H9 (cell line): ENCODE measurements at regions not wholly inside any gene's neighbourhood (a gene's known extent, or its start where the extent isn't known, plus 50 kb on each side); places are given as distances from the start of the nearest gene placed in this dataset.

Source experiments
- DNase-seq: peaks from one replicate; pipeline ENCODE4 v3.0.0-alpha.2; 2017
- H2AFZ ChIP-seq: one replicate; pipeline ENCODE4 v1.6.1; 2013; ENCODE audit warnings: mild to moderate bottlenecking, low read length, control low read depth, moderate library complexity
- H2AK5ac ChIP-seq: 2 replicates; pipeline ENCODE4 v1.6.1; 2013; ENCODE audit warnings: low read length, control low read depth, mixed read lengths; ENCODE audit not compliant: insufficient read length
- H2BK120ac ChIP-seq: one replicate; pipeline ENCODE4 v1.6.1; 2013; ENCODE audit warnings: low read depth, mild to moderate bottlenecking, low read length, control low read depth, inconsistent platforms; ENCODE audit not compliant: poor library complexity, severe bottlenecking
- H2BK12ac ChIP-seq: 2 replicates; pipeline ENCODE4 v1.6.1; 2013; ENCODE audit warnings: low read length, control low read depth, mixed read lengths, low read depth; ENCODE audit not compliant: insufficient read length
- H2BK15ac ChIP-seq: 2 replicates; pipeline ENCODE4 v1.6.1; 2013; ENCODE audit warnings: low read depth, low read length, control low read depth
- H2BK20ac ChIP-seq: one replicate; pipeline ENCODE4 v1.6.1; 2013; ENCODE audit warnings: low read depth, mild to moderate bottlenecking, low read length, control low read depth, inconsistent platforms; ENCODE audit not compliant: poor library complexity, severe bottlenecking
- H2BK5ac ChIP-seq: 2 replicates; pipeline ENCODE4 v1.6.1; 2013; ENCODE audit warnings: low read length, control low read depth, mixed read lengths; ENCODE audit not compliant: insufficient read length
- H3K14ac ChIP-seq: 2 replicates; pipeline ENCODE4 v1.6.1; 2013; ENCODE audit warnings: low read length, control low read depth; ENCODE audit not compliant: insufficient read depth
- H3K18ac ChIP-seq: 2 replicates; pipeline ENCODE4 v1.6.1; 2013; ENCODE audit warnings: low read depth, mild to moderate bottlenecking, mixed read lengths, low read length, control low read depth; ENCODE audit not compliant: insufficient read length
- H3K23ac ChIP-seq: 2 replicates; pipeline ENCODE4 v1.6.1; 2013; ENCODE audit warnings: low read length, control low read depth, mixed read lengths, low read depth; ENCODE audit not compliant: insufficient read length
- H3K23me2 ChIP-seq: 2 replicates; pipeline ENCODE4 v1.6.1; 2013; ENCODE audit warnings: low read depth, mild to moderate bottlenecking, mixed read lengths, low read length, control low read depth; ENCODE audit not compliant: insufficient read length, poor library complexity, severe bottlenecking
- H3K27ac ChIP-seq: 2 replicates; pipeline ENCODE4 v1.5.1; 2013; ENCODE audit warnings: low read length, control low read depth, mixed read lengths, low read depth; ENCODE audit not compliant: insufficient read length
- H3K27me3 ChIP-seq: 2 replicates; pipeline ENCODE4 v1.6.1; 2013; ENCODE audit warnings: low read length, control low read depth, inconsistent platforms; ENCODE audit not compliant: insufficient read depth
- H3K4ac ChIP-seq: 2 replicates; pipeline ENCODE4 v1.6.1; 2013; ENCODE audit warnings: low read depth, mild to moderate bottlenecking, control low read depth, inconsistent platforms, low read length, moderate library complexity
- H3K4me1 ChIP-seq: 2 replicates; pipeline ENCODE4 v1.6.1; 2013; ENCODE audit warnings: low read length, control low read depth, inconsistent platforms; ENCODE audit not compliant: insufficient read depth
- H3K4me2 ChIP-seq: 2 replicates; pipeline ENCODE4 v1.6.1; 2013; ENCODE audit warnings: low read length, control low read depth, mixed read lengths; ENCODE audit not compliant: insufficient read length, insufficient read depth
- H3K56ac ChIP-seq: 2 replicates; pipeline ENCODE4 v1.6.1; 2013; ENCODE audit warnings: low read depth, mild to moderate bottlenecking, mixed read lengths, low read length, control low read depth; ENCODE audit not compliant: insufficient read length
- H3K79me1 ChIP-seq: 2 replicates; pipeline ENCODE4 v1.6.1; 2013; ENCODE audit warnings: low read depth, mild to moderate bottlenecking, moderate library complexity, low read length, control low read depth, inconsistent platforms; ENCODE audit not compliant: insufficient read depth, poor library complexity, severe bottlenecking
- H3K79me2 ChIP-seq: 2 replicates; pipeline ENCODE4 v1.6.1; 2013; ENCODE audit warnings: low read length, control low read depth, inconsistent platforms; ENCODE audit not compliant: insufficient read depth
- H3K9ac ChIP-seq: 2 replicates; pipeline ENCODE4 v1.6.1; 2013; ENCODE audit warnings: low read length, control low read depth, mixed read lengths; ENCODE audit not compliant: insufficient read length; ENCODE audit errors: extremely low read depth
- H3K9me3 ChIP-seq: one replicate; pipeline ENCODE4 v1.6.1; 2013; ENCODE audit warnings: low read depth, low read length, inconsistent platforms; ENCODE audit not compliant: control insufficient read depth
- H3T11ph ChIP-seq: one replicate; pipeline ENCODE4 v1.6.1; 2013; ENCODE audit warnings: mild to moderate bottlenecking, low read length, control low read depth, inconsistent platforms
- H4K20me1 ChIP-seq: one replicate; pipeline ENCODE4 v1.6.1; 2013; ENCODE audit not compliant: control insufficient read depth, insufficient read length, insufficient read depth
- H4K5ac ChIP-seq: 2 replicates; pipeline ENCODE4 v1.6.1; 2013; ENCODE audit warnings: low read depth, mild to moderate bottlenecking, mixed read lengths, low read length, control low read depth; ENCODE audit not compliant: insufficient read length
- H4K8ac ChIP-seq: replicated peaks from 2 replicates; pipeline ENCODE4 v1.6.1; 2013; ENCODE audit warnings: low read length, control low read depth, mixed read lengths, low read depth; ENCODE audit not compliant: insufficient read length
- H4K91ac ChIP-seq: 2 replicates; pipeline ENCODE4 v1.6.1; 2013; ENCODE audit warnings: low read depth, mild to moderate bottlenecking, moderate library complexity, mixed read lengths, low read length, control low read depth; ENCODE audit not compliant: insufficient read length
- H3K27ac Mint-ChIP-seq, 3 experiments: 2 replicates in 2 of 3; 3 replicates in 1 of 3; pipeline ENCODE4 v1.8.0; 2020 to 2021; ENCODE audit warnings: mixed read lengths in 3 of 3, mild to moderate bottlenecking in 1 of 3, moderate library complexity in 1 of 3
- H3K27me3 Mint-ChIP-seq: 2 replicates; pipeline ENCODE4 v1.8.0; 2021; ENCODE audit warnings: low read depth, mild to moderate bottlenecking, moderate library complexity, mixed read lengths
- H3K36me3 Mint-ChIP-seq, 3 experiments: 2 replicates in 2 of 3; 3 replicates in 1 of 3; pipeline ENCODE4 v1.8.0; 2020 to 2021; ENCODE audit warnings: low read depth in 3 of 3, mixed read lengths in 3 of 3; ENCODE audit not compliant: insufficient read depth in 1 of 3
- H3K4me1 Mint-ChIP-seq, 2 experiments: 2 replicates each; pipeline ENCODE4 v1.8.0; 2020; ENCODE audit warnings: mixed read lengths in 2 of 2
- H3K4me3 Mint-ChIP-seq, 2 experiments: 2 replicates in 1 of 2; 3 replicates in 1 of 2; pipeline ENCODE4 v1.8.0; 2020 to 2021; ENCODE audit warnings: mild to moderate bottlenecking in 2 of 2, mixed read lengths in 2 of 2, moderate library complexity in 1 of 2
- H3K9me3 Mint-ChIP-seq, 2 experiments: 2 replicates in 1 of 2; 3 replicates in 1 of 2; pipeline ENCODE4 v1.8.0; 2020; ENCODE audit warnings: mild to moderate bottlenecking in 2 of 2, mixed read lengths in 2 of 2, moderate library complexity in 1 of 2
- WGBS: extraction: QIAGEN DNeasy Blood & Tissue Kit; methylation state at CpG from one replicate; pipeline ENCODE4 v1.1.7; 2013; ENCODE audit warnings: missing lambda C conversion rate, low lambda C conversion rate, mixed read lengths; ENCODE audit not compliant: insufficient read length; ENCODE audit errors: extremely low coverage; 5-methylcytosine and 5-hydroxymethylcytosine counted together
- TF ChIP-seq, protein P1 (sequence below): fragments of 200-600 bp; sonication (generic); conservative IDR thresholded peaks from 3 replicates; pipeline ENCODE4 v1.8.0; 2021; ENCODE audit warnings: antibody characterized with exemption, mild to moderate bottlenecking

DNA sequence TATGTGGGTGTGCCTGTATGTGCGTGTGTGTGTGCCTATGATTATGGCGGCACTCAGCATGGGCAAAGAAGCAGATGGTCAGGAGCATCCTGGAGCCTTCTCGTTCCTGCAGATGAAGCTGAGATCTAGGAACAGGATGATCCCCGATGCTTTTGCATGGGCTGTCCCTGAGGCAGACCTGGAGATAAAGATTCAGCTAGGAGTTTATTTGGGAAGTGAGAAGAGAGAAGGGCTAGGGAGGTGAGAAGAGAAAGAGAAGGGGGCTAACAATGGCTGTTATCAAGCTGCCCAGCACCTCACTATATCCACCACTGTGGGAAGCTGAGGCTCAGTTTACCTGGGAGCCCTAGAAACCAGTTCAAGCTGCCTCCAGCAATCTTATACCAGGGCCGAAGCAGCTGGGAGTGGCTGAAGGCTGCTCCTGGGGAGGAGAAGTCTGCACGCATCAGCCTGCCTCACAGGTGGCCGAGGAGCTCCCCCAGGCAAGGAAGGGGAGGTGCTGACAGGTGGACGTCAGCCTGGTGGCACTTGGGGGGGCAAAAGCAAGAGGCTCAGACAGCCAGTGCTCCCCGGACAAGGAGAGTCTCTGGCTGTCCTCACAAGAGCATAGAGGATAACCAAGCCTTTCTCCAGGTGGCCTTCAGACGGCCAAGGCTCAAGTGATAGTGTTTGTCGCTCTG is 94.0 kb upstream of the IQSEC1 start:
- H3K27me3 ChIP-seq, result no peaks in the 10 kb centered on the region
- no peak overlapping the region for H3K27ac ChIP-seq
- H3K27ac Mint-ChIP-seq, result no peak overlapping the region; a peak in 1 of 7 replicates
- WGBS, result no CpG with 5 or more reads among the region's 11 CpGs
- peaks cover 4 to 13% (median 7%) of the 10 kb centered on the region in 3 experiments for H3K36me3 Mint-ChIP-seq
- no peak overlapping the region for H2BK120ac ChIP-seq
- no peak overlapping the region for H3K23ac ChIP-seq
- H3K9ac ChIP-seq, result no peak overlapping the region
- H3K79me1 ChIP-seq, result no peaks in the 10 kb centered on the region
- DNase-seq, result no peak
- H4K8ac ChIP-seq, result no peak overlapping the region
- H3K27me3 Mint-ChIP-seq, result peaks cover 1% of the 10 kb centered on the region
- H2BK20ac ChIP-seq, result no peak overlapping the region
- no peak overlapping the region for H2BK15ac ChIP-seq
- no peak overlapping the region for H2AFZ ChIP-seq
- H3K18ac ChIP-seq, result no peak overlapping the region
- no peak overlapping the region for H3K4me3 Mint-ChIP-seq
- H2BK5ac ChIP-seq, result no peak overlapping the region
- H3T11ph ChIP-seq, result no peak overlapping the region
- H3K4me1 ChIP-seq, result peaks cover 4% of the 10 kb centered on the region; the same call in 1 of the 2 replicates
- H3K4ac ChIP-seq, result no peak overlapping the region
- no peaks in the 10 kb centered on the region for H3K79me2 ChIP-seq
- no peaks in the 10 kb centered on the region for H4K20me1 ChIP-seq
- H3K4me2 ChIP-seq, result no peak overlapping the region
- peaks cover 21 to 26% of the 10 kb centered on the region in 2 experiments for H3K4me1 Mint-ChIP-seq
- no peak overlapping the region for H3K14ac ChIP-seq
- TF ChIP-seq, protein P1, sequence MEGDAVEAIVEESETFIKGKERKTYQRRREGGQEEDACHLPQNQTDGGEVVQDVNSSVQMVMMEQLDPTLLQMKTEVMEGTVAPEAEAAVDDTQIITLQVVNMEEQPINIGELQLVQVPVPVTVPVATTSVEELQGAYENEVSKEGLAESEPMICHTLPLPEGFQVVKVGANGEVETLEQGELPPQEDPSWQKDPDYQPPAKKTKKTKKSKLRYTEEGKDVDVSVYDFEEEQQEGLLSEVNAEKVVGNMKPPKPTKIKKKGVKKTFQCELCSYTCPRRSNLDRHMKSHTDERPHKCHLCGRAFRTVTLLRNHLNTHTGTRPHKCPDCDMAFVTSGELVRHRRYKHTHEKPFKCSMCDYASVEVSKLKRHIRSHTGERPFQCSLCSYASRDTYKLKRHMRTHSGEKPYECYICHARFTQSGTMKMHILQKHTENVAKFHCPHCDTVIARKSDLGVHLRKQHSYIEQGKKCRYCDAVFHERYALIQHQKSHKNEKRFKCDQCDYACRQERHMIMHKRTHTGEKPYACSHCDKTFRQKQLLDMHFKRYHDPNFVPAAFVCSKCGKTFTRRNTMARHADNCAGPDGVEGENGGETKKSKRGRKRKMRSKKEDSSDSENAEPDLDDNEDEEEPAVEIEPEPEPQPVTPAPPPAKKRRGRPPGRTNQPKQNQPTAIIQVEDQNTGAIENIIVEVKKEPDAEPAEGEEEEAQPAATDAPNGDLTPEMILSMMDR, result no peak
- no peaks in the 10 kb centered on the region for H3K23me2 ChIP-seq
- H4K91ac ChIP-seq, result no peak overlapping the region
- H3K56ac ChIP-seq, result no peak overlapping the region
- no peak overlapping the region for H2BK12ac ChIP-seq
- H3K9me3 ChIP-seq, result no peaks in the 10 kb centered on the region
- H2AK5ac ChIP-seq, result no peak overlapping the region
- peaks cover 19 to 24% of the 10 kb centered on the region in 2 experiments for H3K9me3 Mint-ChIP-seq
- H4K5ac ChIP-seq, result no peak overlapping the region
